ENCODE measurements at regions not wholly inside any gene's neighbourhood (a gene's known extent, or its start where the extent isn't known, plus 50 kb on each side); places are given as distances from the start of the nearest gene placed in this dataset.
"Not testable (repeated sequence)": the region's sequence is repeated elsewhere in the genome, so short reads cannot be mapped to it uniquely, and the experiment has no call there.

DNA sequence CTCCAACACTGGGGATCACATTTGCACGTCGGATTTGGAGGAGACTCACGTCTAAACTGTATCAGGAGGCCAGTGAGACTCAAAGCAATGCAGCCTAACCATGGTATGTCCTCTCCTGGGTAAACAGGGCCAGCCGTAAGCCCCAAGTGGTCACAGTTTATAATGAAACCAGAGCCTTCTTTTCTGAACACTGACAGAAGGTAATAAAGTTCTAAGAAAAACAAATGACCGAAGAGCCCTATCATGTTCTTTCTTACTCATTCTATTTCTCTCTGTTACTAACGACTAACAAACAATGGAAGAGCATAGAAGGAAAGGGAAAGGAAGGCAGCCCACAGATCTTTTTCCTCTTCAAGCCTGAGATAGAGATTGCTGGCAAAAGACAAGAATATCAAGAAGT, 796.8 kb upstream of the SOX11 start:
- Mint-ChIP-seq H3K36me3 (no peaks in the 10 kb centered on the region), H3K27ac (no peak overlapping the region), H3K4me3 (no peak overlapping the region), H3K9me3 (ENCODE audit: low read depth) (peaks cover 6% of the 10 kb centered on the region), H3K27me3 (no peaks in the 10 kb centered on the region), H3K4me1 (ENCODE audit: low read depth) (no peaks in the 10 kb centered on the region)

DNA sequence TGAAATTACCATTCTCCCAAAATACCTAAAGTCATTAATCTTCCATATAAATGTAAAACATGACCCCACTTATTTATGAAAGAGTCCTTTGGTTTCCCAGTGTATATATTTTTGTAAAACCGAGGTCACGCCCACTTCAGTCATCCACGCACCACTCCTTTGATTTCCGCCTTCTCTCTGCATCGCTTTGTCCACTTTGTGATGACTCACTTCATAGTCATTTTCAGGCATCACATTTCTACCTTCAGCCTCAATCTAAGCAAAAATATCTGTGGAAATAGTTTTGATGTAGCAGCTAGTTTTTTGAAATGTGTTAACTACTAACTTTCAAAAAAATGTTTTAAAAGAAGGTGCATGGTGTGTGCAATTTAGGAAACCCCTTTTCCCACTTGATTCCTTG, 793.5 kb upstream of the SOX11 start:
- no peaks in the 10 kb centered on the region for H3K4me1 Mint-ChIP-seq (ENCODE audit: low read depth)
- H3K27me3 Mint-ChIP-seq, result no peaks in the 10 kb centered on the region
- peaks cover 6% of the 10 kb centered on the region for H3K9me3 Mint-ChIP-seq (ENCODE audit: low read depth)
- no peaks in the 10 kb centered on the region for H3K36me3 Mint-ChIP-seq
- no peak overlapping the region for H3K4me3 Mint-ChIP-seq
- H3K27ac Mint-ChIP-seq, result no peak overlapping the region

DNA sequence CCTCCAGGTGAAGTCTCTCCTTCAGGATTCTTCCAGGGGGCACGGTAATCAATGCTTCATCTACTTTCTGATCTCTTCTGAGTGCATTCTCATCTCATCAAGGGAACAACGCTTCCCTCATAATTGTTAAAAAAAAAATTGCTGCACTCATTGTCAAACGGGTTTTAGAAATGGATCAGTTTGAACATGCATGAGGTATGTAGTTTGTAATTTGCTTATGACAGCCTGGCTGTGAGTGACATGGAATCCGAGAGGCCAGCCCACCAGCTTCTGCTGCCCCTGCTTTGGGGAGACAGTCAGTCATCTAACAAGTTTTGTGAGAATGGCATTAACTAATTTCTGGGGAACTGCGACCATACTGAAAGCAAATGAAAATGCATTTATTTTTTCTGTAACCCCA, 791.9 kb upstream of the SOX11 start:
- no peaks in the 10 kb centered on the region for H3K4me1 Mint-ChIP-seq (ENCODE audit: low read depth)
- no peaks in the 10 kb centered on the region for H3K36me3 Mint-ChIP-seq
- H3K27ac Mint-ChIP-seq, result no peak overlapping the region
- no peaks in the 10 kb centered on the region for H3K27me3 Mint-ChIP-seq
- no peak overlapping the region for H3K4me3 Mint-ChIP-seq
- peaks cover 3% of the 10 kb centered on the region for H3K9me3 Mint-ChIP-seq (ENCODE audit: low read depth)

DNA sequence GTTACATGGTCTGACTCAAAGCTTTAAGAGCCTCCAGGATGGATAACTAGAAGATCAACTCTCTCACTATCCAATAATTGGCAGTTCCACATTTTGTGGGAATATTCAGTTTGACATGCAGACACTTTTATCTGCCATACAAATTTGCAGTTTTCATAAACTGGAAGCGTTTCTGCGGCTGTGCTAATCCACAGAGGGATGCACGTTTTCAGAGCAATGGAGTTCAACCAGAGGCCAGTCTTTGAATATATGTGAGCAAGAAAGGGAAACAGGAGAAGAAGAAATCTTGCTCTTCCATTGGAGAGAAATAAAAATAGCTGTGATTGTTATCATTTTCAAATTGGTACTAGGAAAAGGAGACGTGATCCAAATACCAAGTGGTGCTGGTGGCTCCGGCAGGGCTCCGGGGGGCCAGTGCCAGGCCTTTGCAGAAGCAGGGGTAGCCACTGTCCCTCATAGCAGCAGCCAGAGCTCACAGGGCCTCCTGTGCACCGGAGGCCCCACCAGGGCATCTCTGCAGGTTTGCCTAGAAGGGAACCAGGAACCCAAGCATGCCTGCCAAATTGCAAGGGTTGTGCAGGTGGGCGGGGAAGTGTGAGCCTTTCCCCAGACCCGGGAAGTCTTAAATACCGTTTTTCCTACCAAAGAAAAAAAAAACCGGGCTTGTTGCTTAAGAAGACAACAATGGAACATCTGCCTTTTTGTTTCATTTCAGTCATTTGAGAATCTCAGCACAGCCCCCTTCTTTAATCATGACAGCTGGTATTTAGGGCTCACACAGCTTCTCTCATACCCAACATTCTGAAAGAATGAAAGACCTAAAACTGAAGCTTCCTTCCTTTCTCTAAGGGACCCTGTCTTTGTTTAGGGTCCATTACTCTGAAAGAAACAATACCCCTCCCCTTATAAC, 791.1 kb upstream of the SOX11 start:
- Mint-ChIP-seq H3K27me3 (no peaks in the 10 kb centered on the region), H3K9me3 (ENCODE audit: low read depth) (peaks cover 4% of the 10 kb centered on the region), H3K36me3 (no peaks in the 10 kb centered on the region), H3K27ac (no peak overlapping the region), H3K4me1 (ENCODE audit: low read depth) (no peaks in the 10 kb centered on the region), H3K4me3 (no peak overlapping the region)

DNA sequence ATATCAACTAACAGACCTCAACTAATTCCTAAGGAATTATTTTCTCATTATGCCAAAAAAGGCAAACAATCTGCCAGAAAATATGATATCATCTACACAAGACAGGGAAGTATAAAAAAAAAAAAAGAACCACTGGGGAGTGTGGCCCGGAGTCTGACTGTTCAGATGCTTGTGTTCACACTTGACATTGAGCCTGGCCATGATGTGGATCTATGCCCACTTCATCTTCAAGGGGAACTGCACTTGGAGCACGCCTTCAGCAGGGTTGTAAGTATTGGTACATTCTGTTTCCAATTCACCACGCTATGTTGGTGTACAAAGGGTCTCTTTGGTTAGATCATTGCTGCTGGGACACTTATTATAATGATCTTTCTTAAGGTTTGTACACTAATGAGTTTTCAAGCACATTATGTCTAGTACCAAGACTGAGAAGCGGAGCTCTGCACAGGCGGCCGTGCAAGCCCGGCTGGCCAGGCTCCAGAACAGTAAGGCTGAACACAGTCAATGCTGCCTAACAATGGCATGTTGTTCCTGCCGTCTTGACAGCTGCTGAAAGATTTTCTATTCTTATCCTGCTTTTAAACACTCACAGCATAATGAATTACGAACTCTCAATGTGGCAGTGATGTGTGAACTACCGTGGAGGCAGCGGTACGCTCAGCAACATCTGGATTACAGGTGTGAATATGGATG, 788.4 kb upstream of the SOX11 start:
- no peaks in the 10 kb centered on the region for H3K36me3 Mint-ChIP-seq
- peaks cover 6% of the 10 kb centered on the region for H3K9me3 Mint-ChIP-seq (ENCODE audit: low read depth)
- H3K27ac Mint-ChIP-seq, result no peak overlapping the region
- H3K4me1 Mint-ChIP-seq (ENCODE audit: low read depth), result no peaks in the 10 kb centered on the region
- H3K27me3 Mint-ChIP-seq, result no peaks in the 10 kb centered on the region
- H3K4me3 Mint-ChIP-seq, result no peak overlapping the region

DNA sequence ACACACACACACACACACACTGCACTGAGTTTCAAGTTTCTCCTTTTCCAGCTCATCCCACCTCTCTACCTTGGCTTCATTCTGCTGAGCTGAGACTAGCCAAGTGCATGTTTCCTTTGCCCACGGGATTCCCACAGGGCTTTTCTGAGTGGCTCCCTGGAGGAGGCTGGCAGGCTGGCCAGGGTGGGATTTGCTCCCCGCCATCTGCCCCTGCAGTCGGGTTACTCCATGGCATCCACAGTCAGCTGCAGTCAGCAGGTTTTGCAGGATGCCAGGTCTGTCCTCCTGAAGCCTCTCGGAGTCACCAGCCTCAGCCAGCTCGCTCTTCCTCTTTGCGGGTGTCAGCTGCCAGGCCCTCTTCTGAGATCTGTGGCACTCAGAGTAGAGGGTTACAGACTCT, 783.7 kb upstream of the SOX11 start:
- Mint-ChIP-seq H3K36me3 (no peaks in the 10 kb centered on the region), H3K4me3 (no peak overlapping the region), H3K27ac (no peak overlapping the region), H3K4me1 (ENCODE audit: low read depth) (no peaks in the 10 kb centered on the region), H3K9me3 (ENCODE audit: low read depth) (peaks cover 15% of the 10 kb centered on the region), H3K27me3 (no peaks in the 10 kb centered on the region)

DNA sequence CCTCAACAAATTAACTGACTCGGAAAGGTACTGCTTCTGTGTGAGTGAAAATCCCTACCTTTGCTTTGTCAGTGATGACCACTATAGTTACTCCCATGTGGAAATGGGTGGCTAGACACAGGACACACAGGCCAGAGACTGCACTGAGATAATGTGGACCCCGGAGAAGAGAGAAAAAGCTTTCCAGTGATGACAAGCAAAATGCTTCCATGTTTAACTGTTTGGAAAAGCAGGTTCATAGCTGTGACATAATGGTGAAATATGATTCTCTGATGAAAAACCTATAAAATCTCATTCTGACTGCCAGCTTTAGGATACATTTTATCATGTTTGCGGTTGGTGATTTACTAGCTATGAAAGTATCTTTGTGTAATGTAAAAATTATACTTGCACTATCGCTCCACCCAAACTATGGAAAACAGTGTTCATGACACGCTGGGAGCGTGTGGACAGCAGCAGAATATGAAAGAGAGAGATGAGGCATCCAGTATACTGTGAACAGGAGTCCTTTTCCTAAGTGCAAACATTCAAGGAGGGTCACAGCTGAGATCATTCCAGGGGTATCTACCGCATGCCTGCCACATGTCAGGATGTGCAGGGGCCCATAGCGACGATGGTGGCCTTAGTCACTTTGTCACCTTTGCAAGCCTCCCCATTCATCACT, 782.7 kb upstream of the SOX11 start:
- H3K36me3 Mint-ChIP-seq, result no peaks in the 10 kb centered on the region
- no peak overlapping the region for H3K27ac Mint-ChIP-seq
- H3K4me1 Mint-ChIP-seq (ENCODE audit: low read depth), result no peaks in the 10 kb centered on the region
- H3K9me3 Mint-ChIP-seq (ENCODE audit: low read depth), result peaks cover 15% of the 10 kb centered on the region
- H3K4me3 Mint-ChIP-seq, result no peak overlapping the region
- no peaks in the 10 kb centered on the region for H3K27me3 Mint-ChIP-seq

DNA sequence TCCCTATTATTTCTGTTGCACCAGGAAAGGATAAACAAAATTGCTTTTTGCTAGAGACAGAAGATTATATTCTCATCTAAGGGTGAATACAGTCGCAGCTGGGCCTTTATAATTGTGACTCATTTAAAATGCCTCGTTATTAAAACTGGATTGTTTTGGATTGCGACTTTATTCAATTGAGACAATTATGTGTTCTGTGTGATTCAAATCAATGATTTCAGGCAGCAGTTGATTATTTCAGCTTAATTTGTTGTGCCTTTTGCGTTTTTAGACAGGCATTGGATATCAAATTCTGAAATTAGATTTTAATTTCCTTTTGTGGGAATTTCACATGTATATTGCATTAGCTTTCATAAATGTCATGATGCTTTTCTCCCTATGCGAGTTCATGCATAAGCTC, 778.1 kb upstream of the SOX11 start:
- no peak overlapping the region for H3K27ac Mint-ChIP-seq
- no peaks in the 10 kb centered on the region for H3K36me3 Mint-ChIP-seq
- peaks cover 9% of the 10 kb centered on the region for H3K9me3 Mint-ChIP-seq (ENCODE audit: low read depth)
- no peaks in the 10 kb centered on the region for H3K27me3 Mint-ChIP-seq
- no peak overlapping the region for H3K4me3 Mint-ChIP-seq
- H3K4me1 Mint-ChIP-seq (ENCODE audit: low read depth), result no peaks in the 10 kb centered on the region

DNA sequence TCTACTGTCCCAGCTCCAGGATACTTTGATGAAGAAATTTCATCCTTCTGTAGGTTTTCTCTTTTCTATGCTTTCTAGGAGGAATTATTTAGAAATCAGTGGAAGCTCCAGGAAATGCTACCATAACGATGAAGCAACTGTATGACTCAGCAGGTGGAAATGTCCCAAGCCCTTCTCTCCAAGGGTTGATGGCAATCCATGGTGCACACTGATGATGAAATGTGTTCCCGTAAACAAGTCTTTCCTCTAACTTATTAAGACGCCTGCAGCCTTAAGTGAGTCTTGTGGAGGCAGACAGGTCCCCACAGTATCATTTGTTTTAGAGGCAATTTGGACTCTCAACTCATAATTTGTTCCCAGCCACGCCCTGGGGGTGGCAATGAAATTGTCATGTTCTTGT, 777.6 kb upstream of the SOX11 start:
- no peak overlapping the region for H3K4me3 Mint-ChIP-seq
- H3K27ac Mint-ChIP-seq, result no peak overlapping the region
- H3K36me3 Mint-ChIP-seq, result no peaks in the 10 kb centered on the region
- H3K9me3 Mint-ChIP-seq (ENCODE audit: low read depth), result peaks cover 9% of the 10 kb centered on the region
- no peaks in the 10 kb centered on the region for H3K27me3 Mint-ChIP-seq
- H3K4me1 Mint-ChIP-seq (ENCODE audit: low read depth), result no peaks in the 10 kb centered on the region

DNA sequence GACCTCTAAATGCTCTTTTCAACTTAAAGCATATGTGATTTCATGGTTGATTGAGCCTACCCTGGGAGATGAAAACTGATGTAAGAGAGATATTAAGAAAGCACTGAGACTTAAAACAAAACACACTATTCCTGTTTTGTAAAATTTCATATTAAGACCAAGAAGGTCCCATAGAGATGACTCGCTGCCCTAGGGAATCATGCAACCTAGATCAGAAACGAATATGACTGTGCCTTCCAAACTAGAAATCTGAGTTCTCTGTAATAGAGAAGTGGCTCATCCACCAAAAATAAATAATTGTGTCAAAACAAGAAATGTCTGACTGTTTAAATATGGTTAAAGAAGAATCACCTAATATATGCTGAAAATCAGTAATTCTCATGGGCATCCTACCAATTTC, 776.8 kb upstream of the SOX11 start:
- Mint-ChIP-seq H3K9me3 (ENCODE audit: low read depth) (peaks cover 9% of the 10 kb centered on the region), H3K4me1 (ENCODE audit: low read depth) (no peaks in the 10 kb centered on the region), H3K27me3 (no peaks in the 10 kb centered on the region), H3K27ac (no peak overlapping the region), H3K36me3 (no peaks in the 10 kb centered on the region), H3K4me3 (no peak overlapping the region)

DNA sequence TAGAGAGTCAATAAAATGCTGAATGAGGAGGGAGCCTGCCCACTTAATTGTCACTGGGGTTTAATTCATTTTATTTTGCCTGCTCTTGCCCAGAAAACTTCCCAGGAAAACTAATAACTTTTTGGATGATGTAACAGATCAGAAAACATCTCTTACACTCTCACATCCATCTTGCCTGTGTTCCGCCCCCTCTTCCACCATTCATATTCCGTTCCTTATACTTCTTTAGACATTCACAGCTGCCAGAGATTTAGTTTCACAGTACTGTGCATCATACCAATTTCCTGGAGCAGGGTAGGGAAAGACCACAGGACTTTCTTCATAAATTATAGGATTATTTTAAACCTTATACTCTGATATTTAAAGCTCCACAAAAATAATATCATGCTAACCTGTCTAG, 776.1 kb upstream of the SOX11 start:
- Mint-ChIP-seq H3K27ac (no peak overlapping the region), H3K9me3 (ENCODE audit: low read depth) (peaks cover 9% of the 10 kb centered on the region), H3K36me3 (no peaks in the 10 kb centered on the region), H3K27me3 (no peaks in the 10 kb centered on the region), H3K4me1 (ENCODE audit: low read depth) (no peaks in the 10 kb centered on the region), H3K4me3 (no peak overlapping the region)

DNA sequence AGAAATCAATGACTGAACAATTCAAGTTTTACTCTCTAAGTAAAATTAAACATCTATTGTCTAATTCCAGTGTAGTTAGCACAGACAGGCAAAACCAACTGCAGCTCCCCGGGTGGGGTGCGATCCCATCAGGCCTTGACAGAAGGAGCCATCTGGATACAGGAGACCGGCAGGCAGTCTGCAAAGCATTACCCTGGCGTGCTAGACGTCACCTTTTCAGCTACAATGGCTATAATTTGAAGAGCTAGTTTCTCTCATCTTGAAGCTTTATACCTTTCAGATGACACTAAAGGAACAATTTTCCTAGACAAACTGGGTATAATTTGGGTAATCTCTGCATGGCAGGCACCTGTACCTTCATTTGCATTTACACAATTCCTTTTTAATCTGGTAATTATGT, 761.5 kb upstream of the SOX11 start:
- no peaks in the 10 kb centered on the region for H3K4me1 Mint-ChIP-seq (ENCODE audit: low read depth)

DNA sequence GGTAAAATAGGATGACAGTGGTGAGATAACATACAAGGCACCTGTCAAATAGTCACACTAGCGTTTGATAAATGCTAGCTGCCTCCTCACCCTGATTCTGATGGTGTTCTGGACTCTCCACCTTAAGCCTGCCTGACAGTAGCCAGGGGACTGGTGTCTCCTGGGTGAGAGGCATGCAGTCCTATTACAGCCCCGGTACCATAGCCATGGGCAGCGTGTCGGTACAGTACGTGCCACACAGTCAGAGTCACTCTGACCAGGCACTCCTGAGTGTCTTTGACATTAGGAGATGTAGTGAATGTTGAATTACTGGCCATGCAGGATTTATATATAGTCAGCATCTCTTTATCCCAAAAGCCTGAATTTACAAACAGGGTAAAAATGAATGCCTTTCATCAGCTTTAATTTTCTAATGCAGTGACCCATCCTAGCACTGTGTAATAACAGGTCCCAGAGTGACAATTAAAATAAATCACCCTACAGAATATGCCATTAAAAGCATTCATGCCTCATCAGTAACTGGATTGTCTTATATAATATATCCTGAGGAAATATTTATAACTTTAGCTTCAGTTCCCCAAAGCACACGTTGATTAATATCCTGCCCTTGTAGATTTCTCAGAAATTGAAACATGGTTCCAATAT, 760.3 kb upstream of the SOX11 start:
- no peaks in the 10 kb centered on the region for H3K27me3 Mint-ChIP-seq
- H3K4me3 Mint-ChIP-seq, result no peak overlapping the region
- H3K4me1 Mint-ChIP-seq (ENCODE audit: low read depth), result no peaks in the 10 kb centered on the region
- H3K36me3 Mint-ChIP-seq, result no peaks in the 10 kb centered on the region
- peaks cover 4% of the 10 kb centered on the region for H3K9me3 Mint-ChIP-seq (ENCODE audit: low read depth)
- H3K27ac Mint-ChIP-seq, result no peak overlapping the region

More for the DNA sequence above, 761.5 kb upstream of the SOX11 start:
- Mint-ChIP-seq H3K4me3 (no peak overlapping the region), H3K9me3 (ENCODE audit: low read depth) (peaks cover 4% of the 10 kb centered on the region), H3K27ac (no peak overlapping the region), H3K27me3 (no peaks in the 10 kb centered on the region), H3K36me3 (no peaks in the 10 kb centered on the region)

DNA sequence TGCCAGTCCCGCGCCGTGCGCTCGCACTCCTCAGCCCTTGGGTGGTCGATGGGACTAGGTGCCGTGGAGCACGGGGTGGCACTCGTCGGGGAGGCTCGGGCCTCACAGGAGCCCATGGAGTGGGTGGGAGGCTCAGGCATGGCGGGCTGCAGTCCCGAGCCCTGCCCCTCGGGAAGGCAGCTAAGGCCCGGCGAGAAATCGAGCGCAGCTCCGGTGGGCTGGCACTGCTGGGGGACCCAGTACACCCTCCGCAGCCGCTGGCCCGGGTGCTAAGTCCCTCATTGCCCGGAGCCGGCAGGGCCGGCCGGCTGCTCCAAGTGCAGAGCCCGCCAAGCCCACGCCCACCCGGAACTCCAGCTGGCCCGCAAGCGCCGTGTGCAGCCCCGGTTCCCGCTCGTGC, 756.9 kb upstream of the SOX11 start:
- H3K27me3 Mint-ChIP-seq; H3K27ac Mint-ChIP-seq; H3K4me3 Mint-ChIP-seq; H3K36me3 Mint-ChIP-seq; H3K9me3 Mint-ChIP-seq (ENCODE audit: low read depth); H3K4me1 Mint-ChIP-seq (ENCODE audit: low read depth): not testable (repeated sequence)

DNA sequence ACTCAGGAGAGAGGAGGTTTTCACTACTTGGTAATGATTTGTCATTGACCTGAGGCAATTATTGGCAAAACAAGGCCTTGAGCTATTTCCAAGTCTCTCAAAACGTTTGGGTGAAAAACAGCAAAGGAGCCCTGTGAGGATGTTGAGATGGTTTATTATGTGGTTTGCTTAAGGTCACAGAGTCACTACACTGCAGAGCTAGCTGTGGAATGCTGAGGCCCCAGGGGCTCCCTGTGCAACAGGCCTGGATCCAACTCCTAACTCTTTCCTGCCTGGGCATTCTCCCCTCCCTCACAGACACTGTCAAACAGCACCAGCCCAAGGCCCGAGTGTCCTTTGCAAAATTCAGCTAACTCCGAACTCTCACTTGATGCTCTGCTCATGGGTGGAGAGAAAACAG, 754.6 kb upstream of the SOX11 start:
- no peaks in the 10 kb centered on the region for H3K36me3 Mint-ChIP-seq
- no peak overlapping the region for H3K27ac Mint-ChIP-seq
- no peak overlapping the region for H3K4me3 Mint-ChIP-seq
- no peaks in the 10 kb centered on the region for H3K27me3 Mint-ChIP-seq
- no peaks in the 10 kb centered on the region for H3K4me1 Mint-ChIP-seq (ENCODE audit: low read depth)
- H3K9me3 Mint-ChIP-seq (ENCODE audit: low read depth), result no peaks in the 10 kb centered on the region

All from activated naive CD8-positive, alpha-beta T cell (primary cell).